ENCODE measurements at regions not wholly inside any gene's neighbourhood (a gene's known extent, or its start where the extent isn't known, plus 50 kb on each side); places are given as distances from the start of the nearest gene placed in this dataset.

DNA sequence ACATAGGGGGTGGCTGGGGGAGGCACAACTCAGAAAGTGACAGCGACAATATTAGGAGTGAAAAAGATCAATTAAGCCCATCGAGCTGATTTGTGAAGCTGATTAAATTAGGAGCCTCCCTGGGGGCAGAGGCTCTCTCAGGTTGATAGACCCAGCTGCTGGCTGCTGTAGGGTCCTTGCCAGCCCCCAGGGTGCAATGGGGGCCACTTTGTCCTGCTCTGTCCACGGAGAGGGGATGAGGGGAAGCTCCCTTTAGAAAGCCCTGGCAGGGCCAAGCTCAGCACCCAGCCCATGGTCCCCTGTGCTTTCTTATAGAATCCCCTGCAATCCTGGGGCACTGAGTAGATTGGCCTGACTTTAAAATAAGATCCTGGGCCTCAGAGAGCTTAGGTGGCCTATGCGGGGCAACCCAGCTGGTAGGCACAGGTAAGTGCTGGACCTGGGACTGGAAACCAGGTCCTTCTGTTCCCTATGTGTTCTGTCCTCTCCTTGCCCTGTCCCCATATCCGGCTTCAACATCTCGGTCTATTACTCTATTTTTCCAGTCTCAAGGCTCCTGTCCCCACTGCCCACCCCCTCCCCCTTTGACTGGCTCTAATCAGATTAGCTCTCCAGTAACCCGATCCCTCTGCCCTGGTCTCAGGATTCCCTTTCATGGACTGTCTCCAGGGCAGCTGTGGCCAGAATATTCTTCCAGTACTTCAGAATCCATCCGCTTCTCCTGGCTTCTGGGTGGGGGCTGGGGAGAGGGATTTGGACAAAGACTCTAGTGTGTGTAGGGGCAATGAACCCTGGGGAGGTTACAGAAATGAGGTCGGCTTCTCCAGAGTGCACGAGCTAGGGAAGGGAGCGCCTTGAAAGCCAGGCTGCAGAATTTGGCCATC lies 259.6 kb downstream of the RPS24 start:
- DNase-seq (ENCODE audit: low read depth): no peak

DNA sequence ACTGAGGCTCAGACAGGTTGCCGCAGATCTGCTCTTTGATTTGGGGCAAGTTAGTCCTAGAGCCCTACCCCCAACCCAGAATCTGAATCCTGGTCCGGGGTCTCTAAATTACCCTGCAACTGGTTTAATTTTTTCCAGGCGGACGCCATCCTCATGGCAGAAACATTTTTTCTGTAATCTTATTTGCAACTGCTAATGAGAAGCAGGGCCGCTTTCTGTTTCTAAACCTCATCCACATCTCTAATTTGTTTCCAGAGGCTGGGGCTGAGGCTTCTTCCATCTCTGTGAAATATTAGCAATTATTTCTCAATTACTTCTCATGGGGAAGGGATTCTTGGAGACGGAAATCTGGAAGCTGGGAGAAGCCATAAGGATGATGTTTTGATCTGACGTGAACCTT lies 261.6 kb downstream of the RPS24 start:
- DNase-seq (ENCODE audit: low read depth): no peak

DNA sequence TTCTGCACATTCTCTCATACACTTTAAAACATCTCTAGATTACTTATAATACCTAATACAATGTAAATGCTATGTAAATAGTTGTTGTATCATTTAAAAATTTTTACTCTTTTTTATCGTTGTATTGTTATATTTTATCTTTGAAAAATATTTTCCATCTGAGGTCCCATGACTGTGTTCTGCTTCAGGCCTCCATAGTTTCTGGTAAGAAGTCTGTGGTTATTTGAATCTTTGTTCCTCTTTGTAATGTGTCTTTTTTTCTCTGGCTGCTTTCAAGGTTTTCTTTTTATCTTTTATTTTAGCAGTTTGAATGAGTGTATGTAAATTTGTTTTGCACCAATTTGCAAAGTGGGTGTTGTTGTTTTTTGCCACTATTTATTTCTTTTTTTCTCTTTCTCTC lies 263.1 kb downstream of the RPS24 start:
- DNase-seq (ENCODE audit: low read depth): no peak

DNA sequence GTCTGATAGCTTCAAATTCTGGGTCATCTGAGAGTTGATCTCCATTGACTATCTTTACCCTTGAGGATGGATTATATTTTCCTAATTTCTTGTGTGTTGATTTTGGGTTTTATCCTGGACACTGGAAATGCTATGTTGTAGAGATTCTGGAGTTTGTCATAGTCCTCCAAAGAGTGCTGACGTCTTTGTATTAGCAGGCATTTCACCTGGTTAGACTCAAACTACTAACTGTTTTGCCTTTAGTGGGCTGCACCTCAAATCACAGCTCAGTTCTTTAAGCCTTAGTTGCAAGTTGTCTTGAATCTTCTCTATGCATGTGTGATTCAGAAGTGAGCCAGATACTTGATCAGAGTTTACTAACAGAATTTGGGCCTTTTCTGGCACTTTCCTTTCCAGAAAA lies 264.3 kb downstream of the RPS24 start:
- no peak for DNase-seq (ENCODE audit: low read depth)

DNA sequence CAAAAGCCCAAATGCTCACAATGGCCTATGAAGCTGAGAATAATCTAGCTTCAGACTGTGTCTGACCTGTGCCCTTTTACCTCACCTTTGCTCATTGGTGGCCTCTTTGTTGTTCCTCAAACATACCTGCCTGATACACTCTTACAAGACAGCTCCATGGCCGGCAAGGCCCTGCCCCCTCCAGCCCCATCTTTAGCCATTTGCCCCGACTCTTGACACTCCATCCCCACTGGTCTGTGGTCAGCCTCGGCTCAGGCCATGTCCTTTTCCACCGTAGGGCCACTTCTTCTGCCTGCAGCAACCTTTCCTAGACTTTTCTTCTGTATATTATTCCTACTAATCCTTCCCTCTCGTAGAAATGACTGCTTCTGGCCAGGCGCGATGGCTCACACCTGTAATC lies 265.2 kb downstream of the RPS24 start:
- no peak for DNase-seq (ENCODE audit: low read depth)

DNA sequence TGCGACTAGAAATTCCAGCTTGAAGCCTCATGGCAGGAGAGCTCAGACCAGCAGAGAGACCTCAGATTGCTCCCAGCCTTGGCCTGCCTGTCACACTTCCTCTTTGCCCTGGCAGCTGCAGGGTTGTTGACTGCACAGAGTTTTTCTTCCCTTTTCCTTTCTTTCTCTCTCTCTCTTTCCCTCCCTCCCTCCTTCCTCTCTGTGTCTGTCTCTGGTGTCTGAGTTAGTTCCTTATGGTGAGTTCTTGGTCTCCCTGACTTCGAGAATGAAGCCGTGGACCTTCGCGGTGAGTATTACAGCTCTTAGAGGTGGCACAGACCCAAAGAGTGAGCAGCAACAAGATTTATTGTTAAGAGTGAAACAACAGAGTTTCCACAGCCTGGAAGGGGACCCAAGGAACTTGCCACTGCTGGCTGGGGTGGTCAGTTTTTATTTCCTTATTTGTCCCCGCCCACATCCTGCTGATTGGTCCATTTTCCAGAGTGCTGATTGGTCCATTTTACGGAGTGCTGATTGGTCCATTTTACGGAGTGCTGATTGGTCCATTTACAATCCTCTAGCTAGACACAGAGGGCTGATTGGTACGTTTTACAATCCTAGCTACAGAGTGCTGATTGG lies 266.3 kb downstream of the RPS24 start:
- no peak for DNase-seq (ENCODE audit: low read depth)

DNA sequence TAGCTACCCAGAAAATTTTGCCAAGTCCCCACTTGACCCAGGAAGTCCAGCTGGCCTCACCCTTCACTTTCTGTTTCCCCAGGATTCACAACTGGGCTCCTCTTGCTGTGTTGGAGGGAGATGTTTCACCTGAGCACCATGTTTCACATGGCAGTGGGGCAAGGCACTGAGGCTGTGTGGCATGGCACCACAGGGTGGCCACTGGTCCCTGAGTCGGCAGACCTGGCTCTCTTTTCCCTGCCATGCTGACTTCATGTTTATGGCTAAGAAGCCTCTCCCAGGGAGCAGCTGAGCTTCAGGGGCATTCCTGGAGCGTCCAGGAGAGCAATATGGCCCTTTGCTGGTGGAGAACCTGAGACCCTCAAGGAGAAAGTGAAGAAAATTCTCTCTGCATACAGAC lies 266.9 kb downstream of the RPS24 start:
- no peak for DNase-seq (ENCODE audit: low read depth)

DNA sequence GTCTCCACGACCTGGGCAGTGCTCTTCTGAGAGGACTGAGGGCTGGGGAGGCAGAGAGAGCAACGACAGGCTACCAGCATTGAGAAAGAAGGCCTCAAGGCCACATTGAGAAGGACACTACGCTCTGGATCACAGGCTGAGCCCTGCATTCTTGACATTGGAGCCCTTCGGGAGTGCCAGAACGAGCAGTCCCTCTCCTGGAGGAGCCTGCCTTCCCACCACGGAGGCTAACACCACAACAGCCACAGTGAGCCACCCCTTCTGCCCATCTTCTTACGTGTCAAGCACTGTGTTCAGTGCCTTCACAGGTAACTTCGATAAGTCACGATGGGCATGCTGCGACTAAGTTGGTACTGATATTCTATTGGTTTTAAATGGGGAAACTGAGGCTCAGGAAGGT lies 267.8 kb downstream of the RPS24 start:
- no peak for DNase-seq (ENCODE audit: low read depth)

DNA sequence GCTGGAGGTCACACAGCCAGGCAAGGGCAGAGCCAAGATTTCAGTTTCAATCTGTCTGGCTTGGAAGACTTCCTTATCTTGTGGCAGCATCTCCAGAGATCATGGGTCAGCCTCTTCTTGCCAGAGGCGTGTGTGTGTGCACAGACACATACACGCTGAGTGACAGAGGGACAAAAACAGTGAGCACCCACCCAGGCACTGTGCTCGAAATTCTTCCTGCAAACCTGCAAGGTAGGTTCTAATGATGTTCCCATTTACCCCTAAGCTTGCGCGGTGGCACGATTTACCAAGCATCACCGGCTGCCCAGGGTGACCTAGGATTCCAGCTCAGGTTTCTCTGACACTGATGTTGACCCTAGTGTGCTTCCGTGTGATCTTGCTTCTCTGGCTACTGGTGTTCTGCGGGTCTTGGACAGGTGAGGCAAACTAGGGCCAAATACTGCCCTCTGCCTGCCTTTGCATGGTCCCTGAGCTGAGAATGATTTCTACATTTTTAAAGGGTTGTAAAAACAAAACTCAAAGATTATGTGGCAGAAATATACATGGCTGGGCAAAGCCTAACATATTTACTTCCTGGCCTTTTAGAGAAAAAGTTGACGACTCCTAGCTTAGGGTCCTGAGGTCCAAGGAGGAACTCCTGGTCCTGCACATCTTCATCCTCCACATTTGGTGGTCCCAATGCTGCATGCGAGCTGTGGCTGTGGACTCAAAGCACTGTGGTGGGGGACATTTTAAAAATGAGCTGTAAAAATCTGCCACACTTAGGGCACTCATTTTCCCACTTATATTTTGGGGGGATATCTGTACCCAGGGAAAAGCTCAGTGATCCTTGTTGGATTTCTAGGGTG lies 268.5 kb downstream of the RPS24 start:
- DNase-seq (ENCODE audit: low read depth): no peak

DNA sequence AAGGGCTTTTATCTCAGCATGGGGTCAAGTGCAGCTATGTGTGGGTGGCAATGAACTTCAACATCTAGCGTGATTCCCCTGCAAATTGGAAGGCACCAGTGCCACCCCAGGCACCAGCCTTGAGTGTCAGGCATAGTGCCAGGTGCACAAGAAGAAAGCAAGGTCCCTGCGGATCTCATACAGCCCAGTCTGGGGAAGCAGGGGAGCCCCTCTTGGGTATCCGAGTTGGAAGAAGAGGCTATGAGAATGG lies 269.0 kb downstream of the RPS24 start:
- DNase-seq (ENCODE audit: low read depth): no peak

DNA sequence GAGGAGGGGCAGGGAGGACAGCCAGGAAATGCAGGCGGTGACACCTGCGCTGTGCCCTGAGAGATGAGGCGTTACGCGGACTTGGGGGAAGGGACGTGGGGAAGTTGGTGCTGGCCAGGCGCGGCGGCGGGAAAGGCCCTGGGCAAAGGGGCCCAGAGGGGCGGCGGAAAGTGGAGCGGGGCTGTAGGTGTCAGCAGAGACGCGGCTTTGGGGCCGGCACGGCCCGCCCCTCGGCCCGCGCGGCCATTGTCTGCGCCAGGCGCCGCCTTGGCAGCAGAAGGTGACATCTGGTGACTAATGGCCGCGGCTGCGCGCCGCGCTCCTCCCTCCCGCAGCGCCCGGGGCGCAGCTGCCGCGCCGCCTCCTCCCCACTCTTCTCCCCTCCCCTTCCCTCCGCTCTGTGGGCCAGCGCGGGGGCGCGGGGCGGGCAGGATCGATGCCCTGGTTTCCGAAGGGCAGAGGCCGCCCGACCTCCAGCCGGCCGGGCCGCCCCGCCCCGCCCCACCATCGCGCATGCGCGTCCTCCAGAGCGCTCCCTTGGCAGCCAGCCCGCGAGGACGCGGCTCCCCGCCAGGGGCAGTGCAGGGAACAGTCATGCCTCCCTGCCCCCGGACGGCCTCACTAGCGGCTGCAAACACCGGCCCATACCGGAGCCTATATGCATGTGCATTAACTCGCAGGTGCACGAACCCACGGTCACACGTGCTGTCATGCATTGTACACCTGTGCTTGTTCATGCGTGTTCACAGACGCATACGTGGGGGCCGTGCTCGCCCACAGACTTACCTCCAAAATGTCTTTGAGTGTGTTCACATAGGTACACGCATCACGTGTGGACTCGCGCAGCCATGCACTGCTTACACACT lies 269.6 kb downstream of the RPS24 start:
- peak; percentile 96 for DNase-seq (ENCODE audit: low read depth)

DNA sequence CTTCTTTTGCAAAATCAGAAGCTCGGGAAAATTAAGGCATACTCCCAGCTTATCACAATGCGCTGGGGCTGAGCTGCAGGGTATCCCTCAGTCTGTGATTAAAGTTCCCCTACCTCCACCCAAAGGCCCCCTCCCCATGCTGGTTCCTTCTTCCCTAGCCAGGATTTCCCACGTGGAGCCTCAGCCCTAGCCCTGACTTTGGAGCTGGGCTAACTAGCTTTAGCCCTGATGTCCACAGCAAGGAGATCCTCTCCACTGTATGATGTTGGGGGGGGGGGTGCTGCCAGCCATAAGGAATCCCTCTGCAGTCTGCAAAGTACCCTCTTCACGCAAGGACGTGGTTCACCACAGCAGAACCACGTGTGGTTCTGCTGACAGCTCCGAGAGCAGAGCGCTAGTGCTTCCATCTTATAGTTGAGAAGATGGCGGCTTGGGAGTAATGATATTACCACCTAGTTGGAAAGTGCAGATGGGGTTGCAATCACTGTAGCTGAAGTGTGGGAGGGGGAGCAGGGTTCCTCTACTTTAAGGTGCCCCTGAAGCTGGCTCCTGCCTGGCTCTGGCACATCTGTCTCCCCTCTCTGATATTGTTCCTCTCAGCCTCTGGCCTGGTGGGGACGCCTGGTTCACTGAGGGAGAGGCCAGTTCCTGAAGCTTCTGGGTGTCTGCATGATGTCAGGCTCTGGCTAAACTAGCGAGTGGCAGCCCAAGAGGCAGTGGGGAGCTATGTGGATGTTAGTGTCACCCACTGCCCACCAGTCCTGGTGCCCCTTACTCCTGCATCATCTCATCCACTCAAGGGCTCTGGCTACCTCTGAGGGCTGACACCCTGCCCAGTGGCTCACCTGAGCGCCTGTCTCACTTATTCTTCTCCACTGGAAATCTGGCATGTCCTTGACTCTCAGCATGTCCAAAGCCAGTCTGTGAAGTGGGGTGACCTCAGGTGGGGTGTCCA lies 270.7 kb downstream of the RPS24 start:
- no peak for DNase-seq (ENCODE audit: low read depth)

DNA sequence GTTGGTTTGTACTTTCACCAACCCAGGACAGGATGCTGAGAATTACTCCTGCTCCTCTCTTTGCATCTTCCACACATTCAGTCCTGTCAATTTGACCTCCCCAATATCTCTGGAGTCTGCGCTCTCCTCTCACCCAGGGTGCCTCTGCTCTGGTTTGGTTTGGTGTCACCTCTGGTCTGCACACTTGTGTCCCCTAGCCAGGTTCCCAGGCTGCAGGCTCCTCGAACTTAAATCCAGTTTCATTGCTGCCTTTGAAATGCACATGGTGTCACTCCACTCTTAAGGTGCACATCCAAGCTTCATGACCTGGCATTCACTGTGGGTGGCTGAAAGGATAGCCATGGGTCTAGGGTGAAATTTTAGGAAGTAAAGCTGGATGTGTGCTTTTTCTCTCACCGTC lies 271.6 kb downstream of the RPS24 start:
- no peak for DNase-seq (ENCODE audit: low read depth)

DNA sequence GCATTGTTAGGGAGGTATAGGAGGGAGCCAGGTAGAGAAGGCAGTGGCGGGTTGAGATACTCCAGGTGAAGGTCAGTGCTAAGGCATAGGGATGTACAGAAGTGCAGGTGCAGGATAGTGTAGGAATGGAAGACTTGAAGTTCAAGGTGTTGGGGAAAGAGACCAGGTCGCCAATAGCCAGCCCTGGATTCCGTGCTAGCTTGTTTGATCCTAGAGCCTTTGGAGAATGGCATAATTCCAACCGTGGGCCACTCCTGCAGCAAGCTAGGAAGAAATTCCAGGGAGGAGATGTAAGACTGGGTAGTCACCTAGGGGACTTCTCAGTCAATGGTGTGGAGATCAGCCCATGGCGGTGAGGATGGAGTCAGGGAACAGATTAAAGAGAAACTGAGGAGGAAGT lies 272.7 kb downstream of the RPS24 start:
- DNase-seq (ENCODE audit: low read depth): no peak

DNA sequence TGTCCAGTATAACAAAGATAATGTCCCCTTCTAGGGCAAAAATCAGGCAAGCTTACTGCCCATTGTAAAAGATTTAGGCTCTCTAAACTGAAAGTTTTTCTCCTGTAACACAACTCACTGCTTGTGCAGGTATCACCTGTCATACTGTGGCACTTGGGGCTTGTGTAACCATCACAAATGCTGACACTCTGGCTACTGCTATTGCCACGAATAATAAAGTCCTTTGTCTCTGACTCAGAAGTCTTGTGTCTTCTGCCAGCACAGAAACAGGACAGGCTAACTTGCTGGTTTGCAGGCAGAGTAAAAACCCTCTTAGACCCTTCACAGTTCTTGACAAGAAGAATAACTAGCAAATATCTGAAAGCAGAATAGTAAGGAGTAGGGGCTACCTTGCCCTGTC lies 273.9 kb downstream of the RPS24 start:
- no peak for DNase-seq (ENCODE audit: low read depth)

DNA sequence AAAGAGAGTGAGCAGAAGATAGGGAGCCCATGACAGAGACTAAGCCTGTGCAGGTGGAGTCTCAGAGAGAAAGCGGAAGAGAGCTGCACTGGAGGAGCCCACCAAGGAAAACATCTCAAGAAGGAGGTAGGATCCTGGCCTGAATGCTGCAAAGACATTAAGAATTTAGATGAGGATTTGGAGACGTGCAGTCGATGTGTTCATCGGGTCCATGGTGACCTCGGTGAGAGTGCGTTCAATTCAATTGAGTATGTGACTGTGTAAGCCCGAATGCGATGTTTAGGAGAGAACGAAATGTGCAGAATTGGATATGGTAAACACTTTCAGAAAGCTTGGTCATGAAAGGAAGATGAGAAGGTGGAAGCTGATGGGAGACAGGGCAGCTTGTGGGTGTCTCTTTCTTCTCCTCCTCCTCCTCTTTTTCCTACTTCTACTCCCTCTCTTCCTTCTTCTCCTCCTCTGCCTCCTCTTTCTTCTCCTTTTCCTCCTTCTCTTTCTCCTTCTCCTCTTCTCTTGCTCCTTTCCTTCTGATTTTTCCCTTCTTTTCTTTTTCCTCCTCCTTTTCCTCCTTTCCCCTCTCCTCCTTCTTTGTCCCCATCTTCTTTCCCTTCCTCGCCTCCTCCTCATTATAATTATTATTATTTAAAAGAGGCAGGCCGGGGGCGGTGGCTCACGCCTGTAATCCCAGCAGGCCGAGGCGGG lies 276.0 kb downstream of the RPS24 start:
- DNase-seq (ENCODE audit: low read depth): no peak

DNA sequence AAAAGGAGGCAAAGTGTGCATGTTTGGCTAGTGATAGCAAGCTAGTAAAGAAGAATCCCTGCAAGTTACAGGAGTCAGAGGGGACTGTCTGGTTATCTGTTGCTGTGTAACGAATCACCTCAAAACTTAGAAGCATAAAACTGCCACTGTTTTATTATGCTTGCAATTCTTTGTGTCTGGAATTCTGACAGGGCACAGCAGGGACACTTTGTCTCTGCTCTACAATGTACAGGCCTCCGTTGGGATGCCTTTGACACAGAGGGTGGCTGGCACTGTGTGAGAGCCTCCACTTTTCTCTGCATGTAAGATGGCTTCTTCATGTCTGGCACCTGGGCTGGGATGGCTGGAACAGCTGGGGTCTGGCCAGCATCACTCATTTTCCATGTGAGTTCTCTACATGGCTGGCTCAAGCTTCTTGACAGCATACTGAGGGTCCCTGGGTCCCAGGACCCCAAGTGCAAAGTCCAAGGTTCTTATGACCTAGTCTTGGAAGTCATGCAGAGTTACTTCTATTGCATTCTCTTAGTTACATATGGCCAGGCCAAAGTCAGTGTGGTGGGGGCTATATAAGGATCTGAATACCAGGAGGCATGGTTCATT lies 276.9 kb downstream of the RPS24 start:
- no peak for DNase-seq (ENCODE audit: low read depth)

DNA sequence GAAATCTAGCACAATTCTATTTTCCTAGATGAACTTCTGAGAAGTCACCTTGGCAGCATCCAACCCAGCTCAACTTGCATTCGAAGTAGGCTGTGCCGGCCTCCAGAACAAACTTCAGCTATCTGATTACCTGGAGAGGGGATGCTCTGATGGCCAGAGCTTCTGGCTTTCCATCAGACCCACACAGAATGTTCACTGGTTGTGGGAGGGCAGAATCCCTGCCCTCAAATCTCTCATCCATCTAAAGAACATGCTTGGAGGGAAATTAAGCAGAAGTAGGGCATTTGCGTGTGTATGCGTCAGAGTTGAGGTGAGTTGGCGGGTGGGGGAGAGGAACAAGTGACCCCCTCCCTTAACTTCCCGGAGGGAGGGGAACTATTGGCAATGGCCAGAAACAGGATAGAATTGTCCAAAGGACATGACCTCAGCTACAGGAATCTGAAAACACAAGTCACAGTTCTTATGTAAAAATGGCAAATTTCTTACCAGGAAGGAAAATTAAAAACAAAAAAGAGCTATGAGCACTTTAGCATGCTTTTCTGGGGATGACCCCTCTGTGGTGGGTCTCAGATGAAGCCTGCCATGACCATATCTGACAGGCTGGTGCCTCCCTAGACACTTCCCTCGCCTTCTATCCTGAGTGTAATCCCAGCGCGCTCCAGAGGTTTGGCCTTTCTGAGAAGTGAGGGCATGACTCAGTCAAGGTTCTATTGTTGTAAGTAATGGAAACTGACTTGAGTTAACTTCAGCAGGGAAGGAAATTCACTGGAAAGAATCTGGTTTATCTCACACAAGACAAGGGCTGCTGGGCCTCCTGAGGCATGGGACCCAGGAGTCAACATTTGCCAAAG lies 278.8 kb downstream of the RPS24 start:
- DNase-seq (ENCODE audit: low read depth): no peak

DNA sequence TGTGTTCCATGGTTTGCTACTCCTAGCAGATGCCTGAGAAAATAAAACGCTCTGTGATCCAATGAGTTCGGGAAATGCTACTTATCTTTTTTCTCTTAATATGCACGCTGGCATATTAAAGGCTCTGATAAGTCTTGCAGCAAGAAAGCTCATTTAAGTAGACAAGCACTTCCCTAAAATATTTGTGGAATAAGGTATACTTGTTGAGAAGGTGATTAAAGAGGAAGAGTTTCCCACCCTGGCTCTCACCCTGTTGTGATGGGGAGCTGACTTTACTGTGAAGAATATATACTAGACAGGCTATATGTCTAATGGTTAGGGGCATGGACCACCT lies 279.4 kb downstream of the RPS24 start:
- no peak for DNase-seq (ENCODE audit: low read depth)
